ENCODE measurements at regions not wholly inside any gene's neighbourhood (a gene's known extent, or its start where the extent isn't known, plus 50 kb on each side); places are given as distances from the start of the nearest gene placed in this dataset.

DNA sequence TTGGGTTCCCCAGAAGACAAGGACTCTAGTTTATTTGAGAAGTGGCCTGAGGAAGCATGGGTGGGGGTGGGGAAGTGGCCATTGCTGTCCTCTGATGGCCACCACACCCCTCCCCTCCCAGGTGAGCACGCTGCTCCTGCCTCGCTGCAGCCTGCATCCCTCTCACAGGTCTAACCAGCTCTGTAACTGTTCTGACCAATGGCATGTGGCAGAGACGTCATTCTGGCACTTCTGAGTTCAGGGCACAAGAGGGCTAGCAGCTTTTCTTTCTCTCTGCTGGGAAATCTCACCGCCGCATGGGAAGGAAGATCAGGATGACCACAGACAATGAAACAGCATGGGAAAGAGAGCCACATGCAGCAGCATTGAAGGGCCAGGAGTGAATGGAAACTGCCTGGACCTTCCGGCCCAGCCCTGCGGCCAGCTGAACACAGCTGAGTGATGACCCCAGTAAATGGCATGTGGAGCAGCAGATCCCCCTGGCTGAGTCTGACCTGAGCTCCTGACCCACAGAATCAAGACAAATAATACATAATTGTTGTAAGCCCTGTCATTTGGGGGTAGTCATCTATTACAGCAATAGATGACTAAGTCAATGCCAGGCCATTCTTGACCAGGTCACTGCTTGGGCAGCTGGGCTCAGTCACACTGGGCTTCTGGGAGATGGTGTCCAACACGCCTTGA, 179.8 kb downstream of the LINC00237 start:
- DNase-seq (ENCODE audit: low spot score): no peak
- H3K36me3 Mint-ChIP-seq (ENCODE audit: low read depth): no peaks in the 10 kb centered on the region
- no peaks in the 10 kb centered on the region for H3K4me1 Mint-ChIP-seq (ENCODE audit: low read depth)
- peaks cover 7% of the 10 kb centered on the region for H3K9me3 Mint-ChIP-seq (ENCODE audit: low read depth)
- no peak overlapping the region for H3K27ac Mint-ChIP-seq (ENCODE audit: unreplicated experiment)
- H3K27me3 Mint-ChIP-seq (ENCODE audit: low read depth): no peaks in the 10 kb centered on the region
- no peak overlapping the region for H3K4me3 Mint-ChIP-seq (ENCODE audit: unreplicated experiment)
- TF ChIP-seq, protein P1, sequence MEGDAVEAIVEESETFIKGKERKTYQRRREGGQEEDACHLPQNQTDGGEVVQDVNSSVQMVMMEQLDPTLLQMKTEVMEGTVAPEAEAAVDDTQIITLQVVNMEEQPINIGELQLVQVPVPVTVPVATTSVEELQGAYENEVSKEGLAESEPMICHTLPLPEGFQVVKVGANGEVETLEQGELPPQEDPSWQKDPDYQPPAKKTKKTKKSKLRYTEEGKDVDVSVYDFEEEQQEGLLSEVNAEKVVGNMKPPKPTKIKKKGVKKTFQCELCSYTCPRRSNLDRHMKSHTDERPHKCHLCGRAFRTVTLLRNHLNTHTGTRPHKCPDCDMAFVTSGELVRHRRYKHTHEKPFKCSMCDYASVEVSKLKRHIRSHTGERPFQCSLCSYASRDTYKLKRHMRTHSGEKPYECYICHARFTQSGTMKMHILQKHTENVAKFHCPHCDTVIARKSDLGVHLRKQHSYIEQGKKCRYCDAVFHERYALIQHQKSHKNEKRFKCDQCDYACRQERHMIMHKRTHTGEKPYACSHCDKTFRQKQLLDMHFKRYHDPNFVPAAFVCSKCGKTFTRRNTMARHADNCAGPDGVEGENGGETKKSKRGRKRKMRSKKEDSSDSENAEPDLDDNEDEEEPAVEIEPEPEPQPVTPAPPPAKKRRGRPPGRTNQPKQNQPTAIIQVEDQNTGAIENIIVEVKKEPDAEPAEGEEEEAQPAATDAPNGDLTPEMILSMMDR (IDR thresholded peaks at IDR 0.05): no peak

- Mint-ChIP-seq H3K36me3 (ENCODE audit: low read depth) (no peaks in the 10 kb centered on the region), H3K27ac (ENCODE audit: unreplicated experiment) (no peak overlapping the region), H3K4me1 (ENCODE audit: low read depth) (no peaks in the 10 kb centered on the region), H3K27me3 (ENCODE audit: low read depth) (no peaks in the 10 kb centered on the region), H3K9me3 (ENCODE audit: low read depth) (peaks cover 26% of the 10 kb centered on the region), H3K4me3 (ENCODE audit: unreplicated experiment) (no peak overlapping the region)
- no peak for DNase-seq (ENCODE audit: low spot score)
- TF ChIP-seq, protein P1 (IDR thresholded peaks at IDR 0.05): no peak
Measured at GRCh38 chr20:20920433-20920832, 185.7 kb downstream of the LINC00237 start.

DNA sequence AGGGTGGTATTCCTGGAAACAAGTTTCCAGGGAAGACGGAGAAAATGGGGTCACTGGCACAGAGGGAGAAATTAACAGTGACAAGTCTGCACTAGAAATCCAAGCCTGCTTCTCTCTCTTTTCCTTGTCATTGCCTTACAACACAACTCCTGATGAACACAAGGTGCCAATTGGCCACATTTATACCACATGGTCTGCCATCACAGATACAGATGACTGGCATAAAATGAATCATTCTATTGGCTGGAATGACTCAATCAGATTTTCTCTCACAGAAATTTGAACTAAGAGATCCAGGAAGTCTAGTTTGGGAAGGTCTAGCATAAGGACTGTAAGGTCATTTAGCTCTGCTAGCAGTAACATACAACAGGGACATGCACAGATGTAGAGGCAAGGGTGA, 190.3 kb downstream of the LINC00237 start:
- Mint-ChIP-seq H3K27ac (ENCODE audit: unreplicated experiment) (no peak overlapping the region), H3K4me3 (ENCODE audit: unreplicated experiment) (no peak overlapping the region), H3K36me3 (ENCODE audit: low read depth) (no peaks in the 10 kb centered on the region), H3K4me1 (ENCODE audit: low read depth) (no peaks in the 10 kb centered on the region), H3K27me3 (ENCODE audit: low read depth) (no peaks in the 10 kb centered on the region), H3K9me3 (ENCODE audit: low read depth) (peaks cover 24% of the 10 kb centered on the region)
- TF ChIP-seq, protein P1 (IDR thresholded peaks at IDR 0.05): no peak
- DNase-seq (ENCODE audit: low spot score): no peak

DNA sequence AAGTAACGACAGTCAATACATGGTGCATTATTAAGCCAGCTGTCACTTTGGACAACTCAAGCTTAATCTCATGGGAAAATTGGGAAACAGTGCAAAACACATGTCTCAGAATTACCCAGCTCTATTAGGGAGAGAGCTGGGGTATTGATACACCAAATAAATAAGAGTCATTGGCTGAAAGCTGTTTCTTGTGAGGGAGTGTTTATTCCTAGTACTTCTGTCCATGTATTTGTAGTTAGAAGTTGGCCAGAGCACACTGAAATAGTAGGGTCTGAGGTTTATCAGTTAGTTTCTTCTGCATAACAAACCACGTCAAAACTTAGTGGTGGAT, 192.0 kb upstream of the RALGAPA2 start:
- Mint-ChIP-seq H3K4me3 (ENCODE audit: unreplicated experiment) (no peak overlapping the region), H3K27ac (ENCODE audit: unreplicated experiment) (no peak overlapping the region), H3K9me3 (ENCODE audit: low read depth) (peaks cover 22% of the 10 kb centered on the region), H3K4me1 (ENCODE audit: low read depth) (no peaks in the 10 kb centered on the region), H3K27me3 (ENCODE audit: low read depth) (no peaks in the 10 kb centered on the region), H3K36me3 (ENCODE audit: low read depth) (no peaks in the 10 kb centered on the region)
- no peak for DNase-seq (ENCODE audit: low spot score)
- TF ChIP-seq, protein P1 (IDR thresholded peaks at IDR 0.05): no peak

DNA sequence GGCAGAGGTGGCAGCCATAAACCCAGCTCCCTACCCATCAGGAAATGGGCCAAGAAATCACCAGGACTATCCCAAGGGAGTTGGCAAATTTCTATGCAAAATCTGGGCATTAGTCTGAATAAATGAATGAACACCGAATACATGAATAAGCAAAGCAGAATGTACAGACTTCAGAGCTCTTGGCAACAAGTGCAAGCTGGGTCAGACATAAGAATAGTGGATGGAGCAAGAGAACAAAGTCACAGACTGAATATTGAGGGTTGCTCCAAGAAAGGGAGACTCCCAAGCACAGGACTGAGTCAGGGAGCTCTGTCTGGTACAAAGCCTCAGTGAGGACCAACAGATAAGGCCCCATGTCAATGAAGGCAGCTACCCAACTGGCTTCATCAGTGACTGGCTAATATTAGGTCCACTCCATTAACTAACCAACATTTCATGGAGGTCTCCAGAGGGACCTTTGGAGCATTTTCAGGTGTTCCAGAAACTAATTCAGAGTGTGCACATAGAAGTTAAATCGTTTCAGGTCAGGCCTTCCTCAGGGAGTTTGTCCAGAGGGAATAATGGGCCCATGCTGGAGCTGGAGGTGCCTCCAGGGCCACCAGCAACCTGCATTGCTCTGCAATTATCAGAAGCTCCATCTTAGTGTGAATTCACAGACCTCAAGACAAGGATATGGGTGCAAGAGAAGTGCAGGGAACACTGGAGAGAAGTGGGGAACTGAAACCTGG, 191.5 kb upstream of the RALGAPA2 start:
- TF ChIP-seq, protein P1 (IDR thresholded peaks at IDR 0.05): no peak
- no peak for DNase-seq (ENCODE audit: low spot score)
- Mint-ChIP-seq H3K36me3 (ENCODE audit: low read depth) (no peaks in the 10 kb centered on the region), H3K4me1 (ENCODE audit: low read depth) (no peaks in the 10 kb centered on the region), H3K4me3 (ENCODE audit: unreplicated experiment) (no peak overlapping the region), H3K27me3 (ENCODE audit: low read depth) (no peaks in the 10 kb centered on the region), H3K27ac (ENCODE audit: unreplicated experiment) (no peak overlapping the region), H3K9me3 (ENCODE audit: low read depth) (peaks cover 22% of the 10 kb centered on the region)

Data from chondrocyte (in vitro differentiated cells).